H1 (cell line): ENCODE measurements at regions not wholly inside any gene's neighbourhood (a gene's known extent, or its start where the extent isn't known, plus 50 kb on each side); places are given as distances from the start of the nearest gene placed in this dataset.

Source experiments
- CTCF ChIA-PET: fragments of 300-600 bp; sonication (Branson Sonifier 250); formaldehyde crosslinking; loops from one replicate; lab custom pipeline; 2021; ENCODE audit not compliant: partially characterized antibody; lab: Charles Lee
- POLR2A ChIA-PET: fragments of 300-600 bp; sonication (Branson Sonifier 250); formaldehyde crosslinking; loops from one replicate; lab custom pipeline; 2021; ENCODE audit warnings: inconsistent platforms; ENCODE audit not compliant: partially characterized antibody; lab: Charles Lee
- DNase-seq, 2 experiments: peaks; one replicate each; pipeline versions ENCODE4 v3.0.0 to v3.0.0-alpha.2; 2010 to 2022; ENCODE audit warnings: low spot score in 2 of 2, low read depth in 1 of 2, mixed read lengths in 1 of 2
- FAIRE-seq: peaks from 2 replicates; lab custom pipeline; 2011; peaks lifted over from hg19 to GRCh38; lab: Jason Lieb, UNC
- H2AFZ ChIP-seq: 2 replicates; pipeline ENCODE4 v1.8.1; 2012; ENCODE audit warnings: low read length, inconsistent platforms
- H2AK5ac ChIP-seq: 2 replicates; pipeline ENCODE4 v1.6.1; 2013; ENCODE audit warnings: low read depth, low read length
- H2BK120ac ChIP-seq: replicated peaks from 2 replicates; pipeline ENCODE3; 2013; ENCODE audit warnings: low read depth, low read length, inconsistent platforms
- H2BK12ac ChIP-seq: 2 replicates; pipeline ENCODE4 v1.6.1; 2013; ENCODE audit warnings: low read depth, low read length
- H2BK15ac ChIP-seq: 2 replicates; pipeline ENCODE4 v1.6.1; 2013; ENCODE audit warnings: low read length
- H2BK20ac ChIP-seq: 2 replicates; pipeline ENCODE4 v1.6.1; 2013; ENCODE audit warnings: low read length
- H2BK5ac ChIP-seq: 2 replicates; pipeline ENCODE4 v1.6.1; 2013; ENCODE audit warnings: low read depth, low read length
- H3K14ac ChIP-seq: 2 replicates; pipeline ENCODE4 v1.6.1; 2013; ENCODE audit warnings: inconsistent platforms; ENCODE audit not compliant: insufficient read length
- H3K18ac ChIP-seq: 2 replicates; pipeline ENCODE4 v1.6.1; 2013; ENCODE audit warnings: low read length; ENCODE audit errors: extremely low read depth
- H3K23ac ChIP-seq: 2 replicates; pipeline ENCODE4 v1.6.1; 2013; ENCODE audit warnings: inconsistent platforms; ENCODE audit not compliant: insufficient read length
- H3K23me2 ChIP-seq: 2 replicates; pipeline ENCODE4 v1.6.1; 2013; ENCODE audit warnings: low read depth, low read length
- H3K27ac ChIP-seq: 2 replicates; pipeline ENCODE4 v1.6.1; 2011; ENCODE audit warnings: low read depth, low read length, inconsistent platforms
- H3K27me3 ChIP-seq, 4 experiments: replicated peaks in 1 of 4; 1 replicate in 1 of 4; 2 replicates in 3 of 4; pipeline versions ENCODE4 v1.6.1 to v1.8.1; 2011 to 2013; ENCODE audit warnings: low read length in 3 of 4, mild to moderate bottlenecking in 3 of 4, inconsistent platforms in 2 of 4, mixed read lengths in 2 of 4, moderate library complexity in 1 of 4; ENCODE audit not compliant: control insufficient read depth in 3 of 4, insufficient read depth in 3 of 4; ENCODE audit errors: extremely low read depth in 1 of 4
- H3K36me3 ChIP-seq, 4 experiments: 2 replicates each; pipeline versions ENCODE4 v1.6.1 to v1.8.1; 2011 to 2013; ENCODE audit warnings: mild to moderate bottlenecking in 4 of 4, low read length in 3 of 4, moderate library complexity in 2 of 4, control low read depth in 1 of 4, inconsistent platforms in 1 of 4; ENCODE audit not compliant: insufficient read depth in 4 of 4, control insufficient read depth in 2 of 4
- H3K4ac ChIP-seq: replicated peaks from 2 replicates; pipeline ENCODE3; 2013; ENCODE audit warnings: low read length, low read depth, mixed read lengths, inconsistent platforms; ENCODE audit not compliant: insufficient read length
- H3K4me1 ChIP-seq, 4 experiments: replicated peaks in 1 of 4; 1 replicate in 1 of 4; 2 replicates in 3 of 4; pipeline versions ENCODE4 v1.6.1 to v1.8.1; 2011 to 2013; ENCODE audit warnings: low read length in 3 of 4, inconsistent platforms in 2 of 4, mixed read lengths in 1 of 4; ENCODE audit not compliant: insufficient read depth in 4 of 4, control insufficient read depth in 3 of 4
- H3K4me2 ChIP-seq, 2 experiments: 2 replicates each; pipeline versions ENCODE4 v1.6.1 to v1.8.1; 2011 to 2013; ENCODE audit warnings: low read depth in 2 of 2, low read length in 2 of 2, control low read depth in 1 of 2, inconsistent platforms in 1 of 2, mild to moderate bottlenecking in 1 of 2; ENCODE audit not compliant: insufficient read depth in 1 of 2
- H3K4me3 ChIP-seq, 4 experiments: fragments of 200-600, 300-600 bp in 1 of 4; sonication (generic), shearing (Covaris generic), sonication (Bioruptor Twin) in 1 of 4; 2 replicates each; pipeline versions ENCODE4 v1.5.1 to v1.8.1; 2011 to 2016; ENCODE audit warnings: low read length in 4 of 4, low read depth in 3 of 4, control low read depth in 2 of 4, inconsistent platforms in 2 of 4, mild to moderate bottlenecking in 2 of 4, mixed read lengths in 1 of 4, moderate library complexity in 1 of 4; ENCODE audit not compliant: insufficient read depth in 2 of 4; ENCODE audit errors: extremely low read depth in 1 of 4
- H3K56ac ChIP-seq: replicated peaks from 2 replicates; pipeline ENCODE3; 2013; ENCODE audit warnings: low read depth, mild to moderate bottlenecking, mixed read lengths, low read length, inconsistent platforms; ENCODE audit not compliant: insufficient read length
- H3K79me1 ChIP-seq: 2 replicates; pipeline ENCODE4 v1.6.1; 2013; ENCODE audit warnings: low read depth, low read length, control low read depth
- H3K79me2 ChIP-seq, 2 experiments: 2 replicates each; pipeline versions ENCODE4 v1.6.1 to v1.8.1; 2012 to 2013; ENCODE audit warnings: low read length in 2 of 2, mild to moderate bottlenecking in 2 of 2, inconsistent platforms in 1 of 2; ENCODE audit not compliant: insufficient read depth in 2 of 2, control insufficient read depth in 1 of 2
- H3K9ac ChIP-seq, 4 experiments: replicated peaks in 1 of 4; 1 replicate in 1 of 4; 2 replicates in 3 of 4; pipeline versions ENCODE4 v1.6.1 to v1.8.1; 2011 to 2013; ENCODE audit warnings: low read depth in 3 of 4, low read length in 3 of 4, control low read depth in 2 of 4, mild to moderate bottlenecking in 2 of 4, moderate library complexity in 2 of 4, inconsistent platforms in 1 of 4; ENCODE audit errors: extremely low read depth in 1 of 4
- H3K9me3 ChIP-seq, 2 experiments: 2 replicates each; pipeline versions ENCODE4 v1.6.1 to v1.8.1; 2012 to 2013; ENCODE audit warnings: mild to moderate bottlenecking in 2 of 2, moderate library complexity in 2 of 2, control low read depth in 1 of 2, inconsistent platforms in 1 of 2, low read depth in 1 of 2, low read length in 1 of 2, mixed read lengths in 1 of 2; ENCODE audit not compliant: insufficient read depth in 2 of 2
- H4K20me1 ChIP-seq, 2 experiments: replicated peaks in 1 of 2; 2 replicates each; pipeline versions ENCODE3 to v1.8.1; 2011 to 2013; ENCODE audit warnings: inconsistent platforms in 2 of 2, low read length in 2 of 2, mild to moderate bottlenecking in 1 of 2; ENCODE audit not compliant: insufficient read depth in 2 of 2, control insufficient read depth in 1 of 2
- H4K5ac ChIP-seq: 2 replicates; pipeline ENCODE4 v1.6.1; 2013; ENCODE audit warnings: low read length, low read depth, mixed read lengths, inconsistent platforms; ENCODE audit not compliant: insufficient read length
- H4K8ac ChIP-seq: 2 replicates; pipeline ENCODE4 v1.8.0; 2013; ENCODE audit warnings: mild to moderate bottlenecking, moderate library complexity, low read length, inconsistent platforms; ENCODE audit not compliant: insufficient read depth; ENCODE audit errors: extremely low read depth
- H4K91ac ChIP-seq: replicated peaks from 2 replicates; pipeline ENCODE3; 2013; ENCODE audit warnings: low read length, mixed read lengths, inconsistent platforms; ENCODE audit not compliant: insufficient read length
- BACH1 ChIP-seq: IDR thresholded peaks from 2 replicates; pipeline ENCODE4 v1.6.1; 2012; ENCODE audit warnings: low read length, improper control_type of control experiment
- CBX5 ChIP-seq: fragments of 300-800, 300-1000 bp; sonication (generic); IDR thresholded peaks from 2 replicates; pipeline ENCODE4 v1.7.1; 2016; ENCODE audit warnings: antibody characterized with exemption, low read length, low read depth
- CTBP2 ChIP-seq: IDR thresholded peaks from 2 replicates; pipeline ENCODE4 v1.7.0; 2011; ENCODE audit warnings: borderline replicate concordance, mild to moderate bottlenecking, moderate library complexity, mixed read lengths, low read length; ENCODE audit not compliant: insufficient read depth, insufficient read length
- FOSL1 ChIP-seq: IDR thresholded peaks from 2 replicates; pipeline ENCODE4 v1.6.1; 2011; ENCODE audit warnings: mild to moderate bottlenecking, low read depth, low read length, moderate library complexity; ENCODE audit not compliant: insufficient read depth
- HDAC6 ChIP-seq: IDR thresholded peaks from one replicate; pipeline ENCODE4 v1.7.1; 2012; ENCODE audit warnings: low read depth, mild to moderate bottlenecking, inconsistent platforms, low read length, moderate library complexity
- JUN ChIP-seq: IDR thresholded peaks from 2 replicates; pipeline ENCODE4 v1.6.1; 2011; ENCODE audit warnings: low read depth, mild to moderate bottlenecking, improper control_type of control experiment, low read length
- POU5F1 ChIP-seq: IDR thresholded peaks from 2 replicates; pipeline ENCODE4 v1.6.1; 2011; ENCODE audit warnings: low read depth, mild to moderate bottlenecking, low read length, moderate library complexity
- RAD21 ChIP-seq, 2 experiments: IDR thresholded peaks in 1 of 2; conservative IDR thresholded peaks in 1 of 2; 2 replicates each; pipeline ENCODE4 v1.6.1; 2011; ENCODE audit warnings: low read depth in 2 of 2, low read length in 2 of 2, improper control_type of control experiment in 1 of 2, inconsistent platforms in 1 of 2, mild to moderate bottlenecking in 1 of 2, moderate library complexity in 1 of 2
- RXRA ChIP-seq: IDR thresholded peaks from 2 replicates; pipeline ENCODE4 v1.6.1; 2011; ENCODE audit warnings: low read depth, mild to moderate bottlenecking, low read length, moderate library complexity; ENCODE audit not compliant: insufficient read depth
- SUZ12 ChIP-seq: fragments of 200-600 bp; sonication (generic); IDR thresholded peaks from 2 replicates; pipeline ENCODE4 v1.6.1; 2012; ENCODE audit warnings: mild to moderate bottlenecking, inconsistent platforms, low read length, moderate library complexity, mixed read lengths
- ZNF274 ChIP-seq: IDR thresholded peaks from 2 replicates; pipeline ENCODE4 v1.7.0; 2012; ENCODE audit warnings: low read length, borderline replicate concordance; ENCODE audit errors: extremely low read depth
- whole genome bisulfite sequencing, 2 experiments: shearing (Covaris generic) in 1 of 2; methylation state at CpG; one replicate each; pipeline versions ENCODE4 v1.1.6 to v1.1.7; 2013 to 2015; ENCODE audit warnings: low lambda C conversion rate in 2 of 2, mixed read lengths in 2 of 2, inconsistent platforms in 1 of 2, low coverage in 1 of 2, missing lambda C conversion rate in 1 of 2; ENCODE audit not compliant: insufficient replicate concordance in 2 of 2, insufficient coverage in 1 of 2, insufficient read length in 1 of 2; ENCODE audit errors: extremely low coverage in 1 of 2, missing lambda C conversion rate in 1 of 2; 5-methylcytosine and 5-hydroxymethylcytosine counted together
- TF ChIP-seq, protein P1 (sequence below), 3 experiments: IDR thresholded peaks; 1 replicate in 2 of 3; 2 replicates in 1 of 3; pipeline versions ENCODE4 v1.5.1 to v1.6.1; 2011; ENCODE audit warnings: low read length in 3 of 3, mild to moderate bottlenecking in 3 of 3, inconsistent platforms in 2 of 3, low read depth in 1 of 3, moderate library complexity in 1 of 3; ENCODE audit not compliant: insufficient read depth in 1 of 3; ENCODE audit errors: control extremely low read depth in 1 of 3

DNA sequence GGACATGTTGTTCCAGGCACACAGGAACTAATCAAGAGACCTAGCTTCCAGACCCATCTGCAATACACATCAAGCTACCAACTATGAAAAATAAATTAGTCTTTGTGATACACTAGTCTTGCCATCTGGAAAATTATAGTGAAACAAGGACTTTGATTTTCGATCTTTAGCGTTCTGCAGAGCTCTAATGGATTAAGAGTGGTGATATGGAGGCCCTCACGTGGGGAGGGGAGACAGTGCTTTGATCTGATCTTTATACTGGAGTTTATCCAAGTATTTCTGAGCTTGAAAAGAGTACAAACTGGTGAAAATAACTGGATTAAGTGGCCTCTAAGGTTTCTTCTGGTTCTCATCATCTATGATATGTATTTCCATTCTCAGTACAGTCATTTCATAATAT lies 273.4 kb upstream of the CDH7 start:
- H3K79me1 ChIP-seq, result no peaks in the 10 kb centered on the region
- no peak for FAIRE-seq
- no peak overlapping the region for H4K91ac ChIP-seq
- H3K9me3 ChIP-seq, result no peaks in the 10 kb centered on the region
- H2BK20ac ChIP-seq, result no peak overlapping the region
- no peak overlapping the region for H2AFZ ChIP-seq
- no peak overlapping the region for H3K27ac ChIP-seq
- no peaks in the 10 kb centered on the region for H3K36me3 ChIP-seq
- no peak overlapping the region for H2BK15ac ChIP-seq
- no peak overlapping the region for H2BK5ac ChIP-seq
- no peaks in the 10 kb centered on the region for H3K4me1 ChIP-seq
- no peak overlapping the region for H3K4ac ChIP-seq
- POLR2A ChIA-PET, result no interaction called here
- CTCF ChIA-PET, result interaction anchor here (0.6 kb wide), 1 partner anchor 39 kb away, joined by 3 read pairs; no protein-coding TSS in a partner anchor
- H2AK5ac ChIP-seq, result no peak overlapping the region
- H4K5ac ChIP-seq, result no peak overlapping the region
- H3K9ac ChIP-seq, result no peak overlapping the region
- H2BK120ac ChIP-seq, result no peak overlapping the region
- H3K27me3 ChIP-seq, result no peaks in the 10 kb centered on the region
- H3K14ac ChIP-seq, result no peak overlapping the region
- H3K18ac ChIP-seq, result no peak overlapping the region
- no peak overlapping the region for H3K56ac ChIP-seq
- H4K20me1 ChIP-seq, result no peaks in the 10 kb centered on the region
- no peaks in the 10 kb centered on the region for H3K23me2 ChIP-seq
- H3K23ac ChIP-seq, result no peak overlapping the region
- H3K4me2 ChIP-seq, result no peak overlapping the region
- no peak overlapping the region for H2BK12ac ChIP-seq
- WGBS, 2 experiments, result 87% methylated on average over 3 of the region's 3 CpGs; no CpG with 5 or more reads in 1 of the 2 experiments
- DNase-seq, result no peak
- H4K8ac ChIP-seq, result no peak overlapping the region
- no peak overlapping the region for H3K4me3 ChIP-seq
- no peaks in the 10 kb centered on the region for H3K79me2 ChIP-seq
- TF ChIP-seq CBX5, result no peak
- no peak for TF ChIP-seq SUZ12
- no peak for TF ChIP-seq JUN
- TF ChIP-seq CTBP2, result no peak
- no peak for TF ChIP-seq HDAC6
- no peak for TF ChIP-seq POU5F1
- TF ChIP-seq, protein P1, sequence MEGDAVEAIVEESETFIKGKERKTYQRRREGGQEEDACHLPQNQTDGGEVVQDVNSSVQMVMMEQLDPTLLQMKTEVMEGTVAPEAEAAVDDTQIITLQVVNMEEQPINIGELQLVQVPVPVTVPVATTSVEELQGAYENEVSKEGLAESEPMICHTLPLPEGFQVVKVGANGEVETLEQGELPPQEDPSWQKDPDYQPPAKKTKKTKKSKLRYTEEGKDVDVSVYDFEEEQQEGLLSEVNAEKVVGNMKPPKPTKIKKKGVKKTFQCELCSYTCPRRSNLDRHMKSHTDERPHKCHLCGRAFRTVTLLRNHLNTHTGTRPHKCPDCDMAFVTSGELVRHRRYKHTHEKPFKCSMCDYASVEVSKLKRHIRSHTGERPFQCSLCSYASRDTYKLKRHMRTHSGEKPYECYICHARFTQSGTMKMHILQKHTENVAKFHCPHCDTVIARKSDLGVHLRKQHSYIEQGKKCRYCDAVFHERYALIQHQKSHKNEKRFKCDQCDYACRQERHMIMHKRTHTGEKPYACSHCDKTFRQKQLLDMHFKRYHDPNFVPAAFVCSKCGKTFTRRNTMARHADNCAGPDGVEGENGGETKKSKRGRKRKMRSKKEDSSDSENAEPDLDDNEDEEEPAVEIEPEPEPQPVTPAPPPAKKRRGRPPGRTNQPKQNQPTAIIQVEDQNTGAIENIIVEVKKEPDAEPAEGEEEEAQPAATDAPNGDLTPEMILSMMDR (IDR thresholded peaks at IDR 0.05; ENCODE audit: control extremely low read depth in 1 of 3, insufficient read depth in 1 of 3, low read depth in 1 of 3, low read length in 3 of 3), result no peak
- TF ChIP-seq ZNF274, result no peak
- TF ChIP-seq FOSL1, result no peak
- TF ChIP-seq RAD21 (IDR thresholded peaks at IDR 0.05 in 1 of 2, conservative IDR thresholded peaks at IDR 0.05 in 1 of 2; ENCODE audit: low read depth in 2 of 2, low read length in 2 of 2), result no peak
- TF ChIP-seq RXRA, result no peak
- TF ChIP-seq BACH1, result no peak
